ENCODE measurements at regions not wholly inside any gene's neighbourhood (a gene's known extent, or its start where the extent isn't known, plus 50 kb on each side); places are given as distances from the start of the nearest gene placed in this dataset.

DNA sequence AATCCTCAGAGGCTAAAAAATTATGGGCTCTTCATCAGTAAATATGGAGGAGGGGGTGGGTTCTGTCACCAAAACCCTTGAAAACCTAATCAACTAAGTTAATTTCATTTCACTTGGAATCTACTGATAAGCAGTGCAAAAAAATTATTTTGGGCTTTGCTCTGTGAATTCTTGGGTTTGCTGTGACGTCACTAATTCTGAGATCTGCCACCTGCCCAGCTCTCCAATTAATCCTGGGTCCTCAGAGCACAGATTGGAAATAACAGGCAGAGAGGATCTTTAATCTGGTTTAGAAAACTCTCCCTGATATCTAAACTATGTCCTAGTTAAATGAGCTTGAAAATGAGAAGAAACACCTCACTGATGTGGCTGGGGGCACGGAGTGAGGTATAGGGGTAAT lies 903.2 kb downstream of the AACS start:
- TF ChIP-seq, protein P1, sequence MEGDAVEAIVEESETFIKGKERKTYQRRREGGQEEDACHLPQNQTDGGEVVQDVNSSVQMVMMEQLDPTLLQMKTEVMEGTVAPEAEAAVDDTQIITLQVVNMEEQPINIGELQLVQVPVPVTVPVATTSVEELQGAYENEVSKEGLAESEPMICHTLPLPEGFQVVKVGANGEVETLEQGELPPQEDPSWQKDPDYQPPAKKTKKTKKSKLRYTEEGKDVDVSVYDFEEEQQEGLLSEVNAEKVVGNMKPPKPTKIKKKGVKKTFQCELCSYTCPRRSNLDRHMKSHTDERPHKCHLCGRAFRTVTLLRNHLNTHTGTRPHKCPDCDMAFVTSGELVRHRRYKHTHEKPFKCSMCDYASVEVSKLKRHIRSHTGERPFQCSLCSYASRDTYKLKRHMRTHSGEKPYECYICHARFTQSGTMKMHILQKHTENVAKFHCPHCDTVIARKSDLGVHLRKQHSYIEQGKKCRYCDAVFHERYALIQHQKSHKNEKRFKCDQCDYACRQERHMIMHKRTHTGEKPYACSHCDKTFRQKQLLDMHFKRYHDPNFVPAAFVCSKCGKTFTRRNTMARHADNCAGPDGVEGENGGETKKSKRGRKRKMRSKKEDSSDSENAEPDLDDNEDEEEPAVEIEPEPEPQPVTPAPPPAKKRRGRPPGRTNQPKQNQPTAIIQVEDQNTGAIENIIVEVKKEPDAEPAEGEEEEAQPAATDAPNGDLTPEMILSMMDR (IDR thresholded peaks at IDR 0.05; ENCODE audit: insufficient read depth, low read length, poor library complexity, severe bottlenecking): no peak
- no peak for TF ChIP-seq EZH2phosphoT487 (conservative IDR thresholded peaks at IDR 0.05; ENCODE audit: low read length)
